ENCODE measurements at regions not wholly inside any gene's neighbourhood (a gene's known extent, or its start where the extent isn't known, plus 50 kb on each side); places are given as distances from the start of the nearest gene placed in this dataset.

GRCh38 chr2:225104971-225105370 is 62.7 kb upstream of the DOCK10 start:
- no peak for DNase-seq (ENCODE audit: low spot score)
- in situ Hi-C loops (cut with HindIII; ENCODE audit: low sequenced_read_pairs), result no loop called here

GRCh38 chr2:225104321-225104720 is 62.1 kb upstream of the DOCK10 start:
- DNase-seq (ENCODE audit: low spot score), result no peak
- in situ Hi-C loops (cut with HindIII; ENCODE audit: low sequenced_read_pairs), result no loop called here

GRCh38 chr2:225103737-225104141 is 61.5 kb upstream of the DOCK10 start:
- in situ Hi-C loops (cut with HindIII; ENCODE audit: low sequenced_read_pairs), result no loop called here
- DNase-seq (ENCODE audit: low spot score), result no peak

- DNase-seq (ENCODE audit: low spot score), result no peak
Measured at GRCh38 chr2:225100856-225101294, 58.6 kb upstream of the DOCK10 start.

GRCh38 chr2:225100269-225100668 is 58.0 kb upstream of the DOCK10 start:
- no peak for DNase-seq (ENCODE audit: low spot score)
- in situ Hi-C loops (cut with HindIII; ENCODE audit: low sequenced_read_pairs), result no loop called here

More at GRCh38 chr2:225100856-225101294, 58.6 kb upstream of the DOCK10 start:
- in situ Hi-C loops (cut with HindIII; ENCODE audit: low sequenced_read_pairs), result no loop called here

- DNase-seq (ENCODE audit: low spot score), result no peak
- in situ Hi-C loops (cut with HindIII; ENCODE audit: low sequenced_read_pairs), result no loop called here
Measured at GRCh38 chr2:225097035-225097434, 54.8 kb upstream of the DOCK10 start.
